Astrocyte (in vitro differentiated cells and primary cell): ENCODE measurements at regions not wholly inside any gene's neighbourhood (a gene's known extent, or its start where the extent isn't known, plus 50 kb on each side); places are given as distances from the start of the nearest gene placed in this dataset.
A peak's percentile ranks its signal among the peaks of the same experiment; 100 is the strongest.

Experiments used
- CTCF ChIP-seq: IDR thresholded peaks from 2 replicates; pipeline ENCODE4 v1.5.1; 2011; ENCODE audit warnings: low read depth, mild to moderate bottlenecking, inconsistent platforms, low read length, moderate library complexity; ENCODE audit not compliant: insufficient read depth
- EZH2 ChIP-seq: IDR thresholded peaks from 2 replicates; pipeline ENCODE4 v1.6.1; 2012; ENCODE audit warnings: mild to moderate bottlenecking, low read length, inconsistent platforms; ENCODE audit not compliant: insufficient read depth

GRCh38 chr4:128427832-128428366 lies 140.3 kb upstream of the PGRMC2 start:
- TF ChIP-seq CTCF (peak; percentile 51), EZH2 (no peak)
